ENCODE measurements at regions not wholly inside any gene's neighbourhood (a gene's known extent, or its start where the extent isn't known, plus 50 kb on each side); places are given as distances from the start of the nearest gene placed in this dataset.

DNA sequence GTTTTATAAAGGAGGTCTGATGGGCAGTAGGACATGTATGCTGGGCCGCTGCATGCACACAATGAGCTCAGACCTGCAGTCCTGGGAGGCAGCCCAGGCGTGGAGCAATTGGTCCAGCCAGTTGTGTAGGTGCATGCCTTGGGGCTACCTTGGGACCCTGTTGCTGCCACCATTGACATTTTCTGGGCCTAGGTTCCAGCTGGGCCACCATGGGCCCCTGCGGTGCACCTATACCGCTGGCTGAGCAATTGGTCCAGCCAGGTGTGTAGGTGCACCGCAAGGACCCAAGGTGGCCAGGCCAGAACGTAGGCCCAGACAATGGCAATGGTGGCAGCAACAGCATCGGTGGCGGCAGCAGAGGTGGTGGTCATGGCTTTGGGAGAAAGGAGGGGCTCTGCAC, 143.9 kb downstream of the PXDC1 start:
- Histone ChIP-seq H3K4me1 (no peaks in the 10 kb centered on the region), H3K9me3 (no peaks in the 10 kb centered on the region), H3K9ac (ENCODE audit: low read depth in 2 of 2, low read length in 2 of 2) (no peak overlapping the region), H3K36me3 (no peaks in the 10 kb centered on the region), H3K27me3 (no peaks in the 10 kb centered on the region), H3K4me3 (no peak overlapping the region), H3K27ac (no peak overlapping the region)
- no peak for DNase-seq
- intact Hi-C loops (cut with DNase I) = no loop called here
- TF ChIP-seq, protein P1, sequence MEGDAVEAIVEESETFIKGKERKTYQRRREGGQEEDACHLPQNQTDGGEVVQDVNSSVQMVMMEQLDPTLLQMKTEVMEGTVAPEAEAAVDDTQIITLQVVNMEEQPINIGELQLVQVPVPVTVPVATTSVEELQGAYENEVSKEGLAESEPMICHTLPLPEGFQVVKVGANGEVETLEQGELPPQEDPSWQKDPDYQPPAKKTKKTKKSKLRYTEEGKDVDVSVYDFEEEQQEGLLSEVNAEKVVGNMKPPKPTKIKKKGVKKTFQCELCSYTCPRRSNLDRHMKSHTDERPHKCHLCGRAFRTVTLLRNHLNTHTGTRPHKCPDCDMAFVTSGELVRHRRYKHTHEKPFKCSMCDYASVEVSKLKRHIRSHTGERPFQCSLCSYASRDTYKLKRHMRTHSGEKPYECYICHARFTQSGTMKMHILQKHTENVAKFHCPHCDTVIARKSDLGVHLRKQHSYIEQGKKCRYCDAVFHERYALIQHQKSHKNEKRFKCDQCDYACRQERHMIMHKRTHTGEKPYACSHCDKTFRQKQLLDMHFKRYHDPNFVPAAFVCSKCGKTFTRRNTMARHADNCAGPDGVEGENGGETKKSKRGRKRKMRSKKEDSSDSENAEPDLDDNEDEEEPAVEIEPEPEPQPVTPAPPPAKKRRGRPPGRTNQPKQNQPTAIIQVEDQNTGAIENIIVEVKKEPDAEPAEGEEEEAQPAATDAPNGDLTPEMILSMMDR (IDR thresholded peaks at IDR 0.05) = no peak

- Histone ChIP-seq H3K9me3 (no peaks in the 10 kb centered on the region), H3K4me3 (no peak overlapping the region), H3K27ac (no peak overlapping the region), H3K4me1 (no peaks in the 10 kb centered on the region), H3K36me3 (no peaks in the 10 kb centered on the region), H3K27me3 (no peaks in the 10 kb centered on the region), H3K9ac (ENCODE audit: low read depth in 2 of 2, low read length in 2 of 2) (no peak overlapping the region)
- intact Hi-C loops (cut with DNase I) = no loop called here
- TF ChIP-seq, protein P1 (IDR thresholded peaks at IDR 0.05) = no peak
- no peak for DNase-seq
These were observed 144.3 kb downstream of the PXDC1 start for GRCh38 chr6:3607171-3607570.

- no peaks in the 10 kb centered on the region for H3K9me3 ChIP-seq
- DNase-seq = no peak
- H3K27me3 ChIP-seq = no peaks in the 10 kb centered on the region
- H3K4me3 ChIP-seq = no peak overlapping the region
- TF ChIP-seq, protein P1 (IDR thresholded peaks at IDR 0.05) = no peak
- no peak overlapping the region for H3K27ac ChIP-seq
- H3K36me3 ChIP-seq = no peaks in the 10 kb centered on the region
- intact Hi-C loops (cut with DNase I) = no loop called here
- H3K4me1 ChIP-seq = no peaks in the 10 kb centered on the region
- H3K9ac ChIP-seq (ENCODE audit: low read depth in 2 of 2, low read length in 2 of 2) = no peak overlapping the region
These were observed 146.7 kb upstream of the SLC22A23 start for GRCh38 chr6:3603340-3604130.

- Histone ChIP-seq H3K27me3 (no peaks in the 10 kb centered on the region), H3K4me3 (no peak overlapping the region), H3K4me1 (no peaks in the 10 kb centered on the region), H3K9me3 (no peaks in the 10 kb centered on the region), H3K27ac (no peak overlapping the region), H3K9ac (ENCODE audit: low read depth in 2 of 2, low read length in 2 of 2) (no peak overlapping the region), H3K36me3 (no peaks in the 10 kb centered on the region)
- TF ChIP-seq, protein P1 (IDR thresholded peaks at IDR 0.05) = no peak
- DNase-seq = no peak
- intact Hi-C loops (cut with DNase I) = no loop called here
These were observed 144.7 kb upstream of the SLC22A23 start for GRCh38 chr6:3601570-3601969.

GRCh38 chr6:3597500-3598064, 140.7 kb upstream of the SLC22A23 start:
- TF ChIP-seq, protein P1 (IDR thresholded peaks at IDR 0.05) = no peak
- no peak overlapping the region for H3K4me3 ChIP-seq
- H3K27ac ChIP-seq = no peak overlapping the region
- DNase-seq = no peak
- no peaks in the 10 kb centered on the region for H3K9me3 ChIP-seq
- no peaks in the 10 kb centered on the region for H3K27me3 ChIP-seq
- no peaks in the 10 kb centered on the region for H3K4me1 ChIP-seq
- intact Hi-C loops (cut with DNase I) = no loop called here
- H3K9ac ChIP-seq (ENCODE audit: low read depth in 2 of 2, low read length in 2 of 2) = no peak overlapping the region
- H3K36me3 ChIP-seq = no peaks in the 10 kb centered on the region

All from colonic mucosa (tissue), 4 donors.